ENCODE measurements at regions not wholly inside any gene's neighbourhood (a gene's known extent, or its start where the extent isn't known, plus 50 kb on each side); places are given as distances from the start of the nearest gene placed in this dataset.
A peak's percentile ranks its signal among the peaks of the same experiment; 100 is the strongest.

DNA sequence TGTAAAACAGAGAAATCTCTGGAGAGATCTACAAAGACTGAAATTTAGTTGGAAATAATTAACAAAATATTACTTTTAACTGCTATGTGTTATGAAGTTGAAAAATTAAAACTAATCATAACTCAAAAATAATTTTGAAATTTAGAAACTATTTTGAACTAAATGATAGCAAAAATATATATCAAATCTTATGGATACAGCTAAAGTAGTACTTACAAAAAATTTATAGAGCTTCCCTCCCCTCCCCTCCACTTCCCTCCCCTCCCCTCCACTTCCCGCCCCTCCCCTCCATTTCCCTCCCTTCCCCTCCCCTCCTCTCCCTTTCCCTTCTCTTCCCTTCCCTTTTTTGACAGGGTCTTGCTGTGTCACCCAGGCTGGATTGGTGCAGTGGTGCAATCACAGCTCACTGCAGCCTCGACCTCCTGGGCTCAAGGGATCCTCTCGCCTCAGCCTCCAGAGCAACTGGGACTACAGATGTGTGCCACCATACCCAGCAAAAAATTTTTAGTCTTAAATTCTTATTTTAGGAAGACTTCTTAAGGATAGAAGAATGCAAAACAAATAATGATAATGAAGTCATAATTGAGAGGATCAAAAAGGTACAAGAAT lies 87.2 kb upstream of the RGS17 start:
- no peak for DNase-seq (ENCODE audit: low spot score)

DNA sequence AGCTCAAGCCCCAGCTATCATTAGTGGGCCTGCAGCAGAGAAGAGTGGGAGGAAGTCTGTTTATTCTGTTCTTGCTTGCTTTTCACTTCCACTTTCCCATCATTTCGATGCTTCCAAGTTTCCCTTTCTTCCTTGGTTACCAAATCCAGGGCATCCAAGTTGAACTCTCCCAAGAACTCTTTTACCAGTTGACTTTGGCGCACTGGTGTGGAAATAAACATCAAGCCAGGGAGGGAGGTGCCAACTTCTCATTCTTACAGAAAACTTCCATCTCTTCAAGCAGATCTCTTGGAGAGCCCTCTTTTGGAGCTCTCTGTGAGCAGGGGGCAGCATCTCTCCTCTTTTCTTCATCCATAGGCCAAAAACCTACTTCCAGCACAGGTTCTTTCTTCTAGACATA lies 85.7 kb upstream of the RGS17 start:
- DNase-seq (ENCODE audit: low spot score), result no peak

GRCh38 chr6:153215242-153215641 lies 84.2 kb upstream of the RGS17 start:
- DNase-seq (ENCODE audit: low spot score), result no peak

DNA sequence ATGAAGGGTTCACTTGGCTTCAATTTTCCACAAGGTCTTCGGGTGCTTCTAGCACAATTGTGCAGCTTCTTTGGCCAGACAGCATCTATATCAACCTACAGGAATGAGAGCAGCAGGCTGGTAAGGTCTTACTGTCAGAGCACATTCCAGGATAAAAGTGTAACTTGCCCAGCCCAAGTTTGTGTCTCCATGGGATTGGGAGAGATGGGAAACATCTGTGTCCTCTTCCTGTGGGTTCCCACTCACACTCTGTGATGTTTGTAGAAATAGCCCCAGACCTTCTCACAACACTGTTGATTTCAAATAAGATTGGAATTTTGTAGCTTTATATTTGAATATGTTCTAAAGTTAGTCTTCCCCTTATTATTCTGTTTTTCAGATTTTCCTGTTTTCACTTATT lies 83.4 kb upstream of the RGS17 start:
- no peak for DNase-seq (ENCODE audit: low spot score)

DNA sequence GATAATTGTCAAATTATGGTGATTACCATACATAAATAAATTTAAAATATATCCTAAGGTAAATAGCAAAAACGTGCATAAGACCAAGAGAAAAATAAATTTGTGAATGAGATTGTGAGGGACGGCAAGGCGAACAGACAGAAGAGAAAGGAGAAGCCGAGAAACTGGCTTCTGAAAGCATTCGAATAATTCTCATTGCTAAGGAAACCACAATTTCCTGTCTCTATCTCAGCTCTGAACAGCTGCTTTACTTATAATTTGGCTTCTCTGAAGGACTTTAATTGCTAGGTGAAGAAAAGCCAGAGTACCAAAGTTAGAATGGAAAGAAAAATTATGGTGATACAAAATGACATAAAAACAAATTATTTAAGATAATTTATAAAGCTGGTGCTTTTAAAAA lies 79.0 kb upstream of the RGS17 start:
- DNase-seq (ENCODE audit: low spot score), result no peak

GRCh38 chr6:153208706-153209105 lies 77.6 kb upstream of the RGS17 start:
- peak; percentile 7 for DNase-seq (ENCODE audit: low spot score)

DNA sequence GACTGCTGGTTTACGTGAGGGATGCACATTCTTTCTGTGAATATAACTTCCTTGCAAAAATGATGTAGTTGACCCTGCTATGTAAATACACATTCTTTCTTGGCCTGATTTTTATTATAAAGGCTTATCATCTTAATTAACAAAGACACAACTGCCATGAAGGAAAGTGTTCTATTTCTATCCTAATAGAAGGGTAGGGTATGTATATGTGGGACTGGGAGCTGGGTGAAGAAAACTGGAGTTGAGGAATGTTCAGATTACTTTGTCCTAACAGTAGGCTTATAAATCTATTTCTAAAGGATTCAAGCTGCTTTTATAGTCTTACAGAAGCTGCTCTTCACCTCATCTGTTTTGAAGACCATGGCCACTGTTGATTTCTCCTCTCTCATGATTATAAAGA lies 76.5 kb upstream of the RGS17 start:
- DNase-seq (ENCODE audit: low spot score), result no peak

- DNase-seq (ENCODE audit: low spot score), result no peak
Observed at GRCh38 chr6:153207006-153207405, 75.9 kb upstream of the RGS17 start.

DNA sequence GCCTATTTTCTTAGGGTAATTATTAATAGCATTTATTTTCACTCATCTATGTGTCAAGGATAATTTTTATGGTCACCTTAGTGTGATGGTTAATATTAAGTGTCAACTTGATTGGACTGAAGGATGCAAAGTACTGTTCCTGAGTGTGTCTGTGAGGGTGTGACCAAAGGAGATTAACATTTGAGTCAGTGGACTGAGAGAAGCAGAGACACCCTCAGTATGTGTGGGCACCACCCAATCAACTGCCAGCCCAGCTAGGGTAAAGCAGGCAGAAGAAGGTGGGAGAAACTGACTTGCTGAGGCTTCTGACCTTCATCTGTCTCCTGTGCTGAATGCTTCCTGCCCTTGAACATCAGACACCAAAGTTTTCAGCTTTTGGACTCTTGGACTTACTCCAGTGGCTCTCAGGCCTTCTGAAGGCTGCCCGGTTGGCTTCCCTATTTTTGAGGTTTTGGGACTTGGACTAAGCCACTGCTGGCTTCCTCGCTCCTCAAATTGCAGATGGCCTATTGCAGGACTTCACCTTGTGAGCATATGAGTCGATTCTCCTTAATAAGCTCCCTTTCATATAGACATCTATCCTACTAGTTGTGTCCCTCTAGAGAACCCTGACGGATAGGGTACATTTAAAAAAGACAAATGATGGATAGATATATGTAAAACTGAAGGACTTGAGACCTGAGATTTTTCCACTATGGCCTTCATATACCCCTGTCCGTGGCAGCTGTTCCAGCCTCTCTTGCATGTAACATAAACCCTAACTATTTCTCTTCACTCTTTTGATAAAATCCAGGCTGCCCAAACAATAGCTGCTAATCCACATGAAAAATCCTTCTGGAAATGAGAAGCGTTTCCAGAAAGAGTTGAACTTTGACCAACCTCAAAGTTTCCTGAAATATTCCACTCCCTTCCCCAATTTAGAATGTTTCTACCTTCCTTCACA lies 62.1 kb upstream of the RGS17 start:
- no peak for DNase-seq (ENCODE audit: low spot score)

GRCh38 chr6:153183925-153184324 lies 52.8 kb upstream of the RGS17 start:
- no peak for DNase-seq (ENCODE audit: low spot score)

All from globus pallidus (tissue), 1 donor.